GM23338 (cell line): ENCODE measurements at regions not wholly inside any gene's neighbourhood (a gene's known extent, or its start where the extent isn't known, plus 50 kb on each side); places are given as distances from the start of the nearest gene placed in this dataset.

Experiments used
- ATAC-seq: fragments of 200-7000 bp; cut with Tn5 transposase; 3 replicates; pipeline ENCODE4 v1.9.1; 2020
- DNase-seq: peaks from one replicate; pipeline ENCODE4 v3.0.0-alpha.2; 2015; ENCODE audit warnings: low spot score
- H2AFZ ChIP-seq: fragments of 200-600 bp; sonication (generic); 2 replicates; pipeline ENCODE4 v1.8.0; 2016; ENCODE audit warnings: antibody characterized with exemption, mild to moderate bottlenecking, moderate library complexity
- H3F3A ChIP-seq: fragments of 200-600 bp; sonication (generic); replicated peaks from 2 replicates; pipeline ENCODE4 v1.8.0; 2017; ENCODE audit warnings: antibody characterized with exemption, mixed run types, low read depth
- H3K27ac ChIP-seq: fragments of 200-600 bp; sonication (generic); 2 replicates; pipeline ENCODE4 v1.6.1; 2016; ENCODE audit warnings: low read depth
- H3K27me3 ChIP-seq: fragments of 200-600 bp; sonication (generic); 2 replicates; pipeline ENCODE4 v1.8.0; 2016; ENCODE audit warnings: mild to moderate bottlenecking, mixed run types, moderate library complexity; ENCODE audit not compliant: insufficient read depth
- H3K36me3 ChIP-seq: fragments of 200-600 bp; sonication (generic); 2 replicates; pipeline ENCODE4 v1.8.0; 2016; ENCODE audit warnings: mild to moderate bottlenecking; ENCODE audit not compliant: insufficient read depth
- H3K4me1 ChIP-seq: fragments of 200-600 bp; sonication (generic); 2 replicates; pipeline ENCODE4 v1.8.0; 2016; ENCODE audit warnings: mild to moderate bottlenecking, moderate library complexity; ENCODE audit not compliant: insufficient read depth
- H3K4me2 ChIP-seq: fragments of 200-600 bp; sonication (generic); 2 replicates; pipeline ENCODE4 v1.7.1; 2017; ENCODE audit warnings: mixed run types
- H3K4me3 ChIP-seq: fragments of 200-600 bp; sonication (generic); 2 replicates; pipeline ENCODE4 v1.6.1; 2016; ENCODE audit warnings: mixed run types
- H3K79me2 ChIP-seq: fragments of 200-600 bp; sonication (generic); replicated peaks from 2 replicates; pipeline ENCODE4 v1.8.0; 2017; ENCODE audit warnings: mild to moderate bottlenecking; ENCODE audit not compliant: insufficient read depth
- H3K9me2 ChIP-seq: fragments of 200-600 bp; sonication (generic); 2 replicates; pipeline ENCODE4 v1.8.0; 2017; ENCODE audit not compliant: insufficient read depth
- H4K20me1 ChIP-seq: fragments of 200-600 bp; sonication (generic); replicated peaks from 2 replicates; pipeline ENCODE4 v1.8.0; 2017; ENCODE audit warnings: mild to moderate bottlenecking; ENCODE audit not compliant: insufficient read depth
- H3K27ac Mint-ChIP-seq: 2 replicates; pipeline ENCODE4 v1.8.0; 2020; ENCODE audit warnings: inconsistent platforms, mild to moderate bottlenecking, moderate library complexity, mixed read lengths
- H3K27me3 Mint-ChIP-seq: 3 replicates; pipeline ENCODE4 v1.8.0; 2022; ENCODE audit warnings: low read depth, mild to moderate bottlenecking, moderate library complexity, mixed read lengths, inconsistent platforms; ENCODE audit not compliant: insufficient read depth, poor library complexity
- H3K36me3 Mint-ChIP-seq: 3 replicates; pipeline ENCODE4 v1.8.0; 2021; ENCODE audit warnings: low read depth, mild to moderate bottlenecking, inconsistent platforms, moderate library complexity, mixed read lengths
- H3K4me1 Mint-ChIP-seq: 3 replicates; pipeline ENCODE4 v1.8.0; 2020; ENCODE audit warnings: mild to moderate bottlenecking, inconsistent platforms, mixed read lengths
- H3K4me3 Mint-ChIP-seq: 3 replicates; pipeline ENCODE4 v1.8.0; 2021; ENCODE audit warnings: moderate library complexity, mild to moderate bottlenecking, inconsistent platforms, mixed read lengths
- H3K9me3 Mint-ChIP-seq: 3 replicates; pipeline ENCODE4 v1.8.0; 2020; ENCODE audit warnings: moderate library complexity, mild to moderate bottlenecking, inconsistent platforms, mixed read lengths
- CREB1 ChIP-seq: fragments of 250-450 bp; sonication (Bioruptor Pico); IDR thresholded peaks from 2 replicates; pipeline ENCODE4 v1.5.0; 2020; ENCODE audit warnings: low read depth, mild to moderate bottlenecking, moderate library complexity
- CTCF ChIP-seq, 2 experiments: fragments of 200-600 bp in 1 of 2; sonication (generic) in 1 of 2; conservative IDR thresholded peaks; 2 replicates each; pipeline versions ENCODE4 v1.5.1 to v1.6.1; 2016 to 2017; ENCODE audit warnings: antibody characterized with exemption in 2 of 2, low read depth in 2 of 2, mild to moderate bottlenecking in 2 of 2, moderate library complexity in 1 of 2
- JUNB ChIP-seq: IDR thresholded peaks from one replicate; pipeline ENCODE4 v1.6.1; 2016; ENCODE audit warnings: antibody characterized with exemption; ENCODE audit not compliant: unreplicated experiment
- POLR2AphosphoS5 ChIP-seq: IDR thresholded peaks from 2 replicates; pipeline ENCODE4 v1.6.1; 2016; ENCODE audit warnings: antibody characterized with exemption, low read depth
- STAT1 ChIP-seq: IDR thresholded peaks from one replicate; pipeline ENCODE4 v1.6.1; 2016; ENCODE audit warnings: antibody characterized with exemption; ENCODE audit not compliant: unreplicated experiment
- TF ChIP-seq, protein P1 (sequence below): IDR thresholded peaks from 2 replicates; pipeline ENCODE4 v1.6.1; 2016; ENCODE audit warnings: antibody characterized with exemption
- TF ChIP-seq, protein P2 (sequence below): fragments of 250-450 bp; sonication (Bioruptor Pico); IDR thresholded peaks from 2 replicates; pipeline ENCODE4 v1.5.0; 2020; ENCODE audit warnings: mild to moderate bottlenecking, moderate library complexity

GRCh38 chr9:8106362-8106761, 306.8 kb upstream of the DMAC1 start:
- Mint-ChIP-seq H3K27me3 (peaks cover 2% of the 10 kb centered on the region), H3K4me1 (peaks cover 12% of the 10 kb centered on the region; the same call in 2 of the 3 replicates), H3K36me3 (no peaks in the 10 kb centered on the region), H3K9me3 (no peaks in the 10 kb centered on the region; the same call in 2 of the 3 replicates), H3K27ac (no peak overlapping the region), H3K4me3 (no peak overlapping the region)
- Histone ChIP-seq H3K27ac (no peak overlapping the region), H3F3A (no peaks in the 10 kb centered on the region), H3K4me2 (no peak overlapping the region), H3K9me2 (no peaks in the 10 kb centered on the region; the same call in 1 of the 2 replicates), H3K4me1 (peaks cover 5% of the 10 kb centered on the region; the same call in 1 of the 2 replicates), H4K20me1 (no peaks in the 10 kb centered on the region), H3K4me3 (no peak overlapping the region), H3K36me3 (no peaks in the 10 kb centered on the region), H3K27me3 (no peaks in the 10 kb centered on the region), H3K79me2 (no peaks in the 10 kb centered on the region), H2AFZ (no peak overlapping the region)
- DNase-seq, result no peak
- TF ChIP-seq, protein P1, sequence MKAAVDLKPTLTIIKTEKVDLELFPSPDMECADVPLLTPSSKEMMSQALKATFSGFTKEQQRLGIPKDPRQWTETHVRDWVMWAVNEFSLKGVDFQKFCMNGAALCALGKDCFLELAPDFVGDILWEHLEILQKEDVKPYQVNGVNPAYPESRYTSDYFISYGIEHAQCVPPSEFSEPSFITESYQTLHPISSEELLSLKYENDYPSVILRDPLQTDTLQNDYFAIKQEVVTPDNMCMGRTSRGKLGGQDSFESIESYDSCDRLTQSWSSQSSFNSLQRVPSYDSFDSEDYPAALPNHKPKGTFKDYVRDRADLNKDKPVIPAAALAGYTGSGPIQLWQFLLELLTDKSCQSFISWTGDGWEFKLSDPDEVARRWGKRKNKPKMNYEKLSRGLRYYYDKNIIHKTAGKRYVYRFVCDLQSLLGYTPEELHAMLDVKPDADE, result no peak
- TF ChIP-seq JUNB (no peak), CTCF (conservative IDR thresholded peaks at IDR 0.05; ENCODE audit: low read depth in 2 of 2) (no peak), CREB1 (CRISPR knock-in tag) (no peak), STAT1 (no peak), POLR2AphosphoS5 (no peak)
- TF ChIP-seq, protein P2, sequence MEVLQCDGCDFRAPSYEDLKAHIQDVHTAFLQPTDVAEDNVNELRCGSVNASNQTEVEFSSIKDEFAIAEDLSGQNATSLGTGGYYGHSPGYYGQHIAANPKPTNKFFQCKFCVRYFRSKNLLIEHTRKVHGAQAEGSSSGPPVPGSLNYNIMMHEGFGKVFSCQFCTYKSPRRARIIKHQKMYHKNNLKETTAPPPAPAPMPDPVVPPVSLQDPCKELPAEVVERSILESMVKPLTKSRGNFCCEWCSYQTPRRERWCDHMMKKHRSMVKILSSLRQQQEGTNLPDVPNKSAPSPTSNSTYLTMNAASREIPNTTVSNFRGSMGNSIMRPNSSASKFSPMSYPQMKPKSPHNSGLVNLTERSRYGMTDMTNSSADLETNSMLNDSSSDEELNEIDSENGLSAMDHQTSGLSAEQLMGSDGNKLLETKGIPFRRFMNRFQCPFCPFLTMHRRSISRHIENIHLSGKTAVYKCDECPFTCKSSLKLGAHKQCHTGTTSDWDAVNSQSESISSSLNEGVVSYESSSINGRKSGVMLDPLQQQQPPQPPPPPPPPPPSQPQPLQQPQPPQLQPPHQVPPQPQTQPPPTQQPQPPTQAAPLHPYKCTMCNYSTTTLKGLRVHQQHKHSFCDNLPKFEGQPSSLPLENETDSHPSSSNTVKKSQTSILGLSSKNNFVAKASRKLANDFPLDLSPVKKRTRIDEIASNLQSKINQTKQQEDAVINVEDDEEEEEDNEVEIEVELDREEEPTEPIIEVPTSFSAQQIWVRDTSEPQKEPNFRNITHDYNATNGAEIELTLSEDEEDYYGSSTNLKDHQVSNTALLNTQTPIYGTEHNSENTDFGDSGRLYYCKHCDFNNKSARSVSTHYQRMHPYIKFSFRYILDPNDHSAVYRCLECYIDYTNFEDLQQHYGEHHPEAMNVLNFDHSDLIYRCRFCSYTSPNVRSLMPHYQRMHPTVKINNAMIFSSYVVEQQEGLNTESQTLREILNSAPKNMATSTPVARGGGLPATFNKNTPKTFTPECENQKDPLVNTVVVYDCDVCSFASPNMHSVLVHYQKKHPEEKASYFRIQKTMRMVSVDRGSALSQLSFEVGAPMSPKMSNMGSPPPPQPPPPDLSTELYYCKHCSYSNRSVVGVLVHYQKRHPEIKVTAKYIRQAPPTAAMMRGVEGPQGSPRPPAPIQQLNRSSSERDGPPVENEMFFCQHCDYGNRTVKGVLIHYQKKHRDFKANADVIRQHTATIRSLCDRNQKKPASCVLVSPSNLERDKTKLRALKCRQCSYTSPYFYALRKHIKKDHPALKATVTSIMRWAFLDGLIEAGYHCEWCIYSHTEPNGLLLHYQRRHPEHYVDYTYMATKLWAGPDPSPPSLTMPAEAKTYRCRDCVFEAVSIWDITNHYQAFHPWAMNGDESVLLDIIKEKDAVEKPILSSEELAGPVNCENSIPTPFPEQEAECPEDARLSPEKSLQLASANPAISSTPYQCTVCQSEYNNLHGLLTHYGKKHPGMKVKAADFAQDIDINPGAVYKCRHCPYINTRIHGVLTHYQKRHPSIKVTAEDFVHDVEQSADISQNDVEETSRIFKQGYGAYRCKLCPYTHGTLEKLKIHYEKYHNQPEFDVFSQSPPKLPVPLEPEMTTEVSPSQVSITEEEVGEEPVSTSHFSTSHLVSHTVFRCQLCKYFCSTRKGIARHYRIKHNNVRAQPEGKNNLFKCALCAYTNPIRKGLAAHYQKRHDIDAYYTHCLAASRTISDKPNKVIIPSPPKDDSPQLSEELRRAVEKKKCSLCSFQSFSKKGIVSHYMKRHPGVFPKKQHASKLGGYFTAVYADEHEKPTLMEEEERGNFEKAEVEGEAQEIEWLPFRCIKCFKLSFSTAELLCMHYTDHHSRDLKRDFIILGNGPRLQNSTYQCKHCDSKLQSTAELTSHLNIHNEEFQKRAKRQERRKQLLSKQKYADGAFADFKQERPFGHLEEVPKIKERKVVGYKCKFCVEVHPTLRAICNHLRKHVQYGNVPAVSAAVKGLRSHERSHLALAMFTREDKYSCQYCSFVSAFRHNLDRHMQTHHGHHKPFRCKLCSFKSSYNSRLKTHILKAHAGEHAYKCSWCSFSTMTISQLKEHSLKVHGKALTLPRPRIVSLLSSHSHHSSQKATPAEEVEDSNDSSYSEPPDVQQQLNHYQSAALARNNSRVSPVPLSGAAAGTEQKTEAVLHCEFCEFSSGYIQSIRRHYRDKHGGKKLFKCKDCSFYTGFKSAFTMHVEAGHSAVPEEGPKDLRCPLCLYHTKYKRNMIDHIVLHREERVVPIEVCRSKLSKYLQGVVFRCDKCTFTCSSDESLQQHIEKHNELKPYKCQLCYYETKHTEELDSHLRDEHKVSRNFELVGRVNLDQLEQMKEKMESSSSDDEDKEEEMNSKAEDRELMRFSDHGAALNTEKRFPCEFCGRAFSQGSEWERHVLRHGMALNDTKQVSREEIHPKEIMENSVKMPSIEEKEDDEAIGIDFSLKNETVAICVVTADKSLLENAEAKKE (CRISPR knock-in tag), result no peak
- ATAC-seq, result no peak
